HepG2 (cell line): ENCODE measurements at regions not wholly inside any gene's neighbourhood (a gene's known extent, or its start where the extent isn't known, plus 50 kb on each side); places are given as distances from the start of the nearest gene placed in this dataset.

Experiments used
- ATAC-seq: fragments of 200-7000 bp; cut with Tn5 transposase; 3 replicates; pipeline ENCODE4 v1.9.1; 2020; ENCODE audit warnings: mild to moderate bottlenecking, moderate library complexity
- BruUV-seq: library from RNA; stranded (reverse); fragments of 400-500 nt; replicated peaks from 2 replicates; lab custom pipeline; 2021; lab: Mats Ljungman, UMichigan
- CTCF ChIA-PET: fragments of 300-600 bp; formaldehyde crosslinking; extraction: SDS; loops from one replicate; lab custom pipeline; 2021; ENCODE audit warnings: low total read pairs, inconsistent platforms, low intra/inter-chr PET ratio; lab: Yijun Ruan, JAX
- POLR2A ChIA-PET: fragments of 350-600 bp; sonication (Branson Sonifier 250); formaldehyde crosslinking; loops from one replicate; lab custom pipeline; 2020; ENCODE audit warnings: antibody characterized with exemption, inconsistent platforms; lab: Yijun Ruan, JAX
- DNase-seq: peaks from one replicate; pipeline ENCODE4 v3.0.0-alpha.2; 2015; ENCODE audit warnings: low spot score
- FAIRE-seq: peaks from 3 replicates; lab custom pipeline; 2011; peaks lifted over from hg19 to GRCh38; lab: Jason Lieb, UNC
- H2AFZ ChIP-seq: one replicate; pipeline ENCODE4 v1.6.1; 2011; ENCODE audit warnings: low read length, inconsistent platforms
- H3K27ac ChIP-seq: fragments of 300-600 bp; 3 replicates; pipeline ENCODE4 v1.8.0; 2011; ENCODE audit warnings: mixed run types, mild to moderate bottlenecking, mixed read lengths, low read length, inconsistent platforms; ENCODE audit not compliant: insufficient read depth; ENCODE audit errors: extremely low read length
- H3K27me3 ChIP-seq, 2 experiments: fragments of 200-600 bp in 1 of 2; 2 replicates in 1 of 2; 3 replicates in 1 of 2; pipeline versions ENCODE4 v1.6.0 to v1.8.0; 2011; ENCODE audit warnings: low read length in 2 of 2, mild to moderate bottlenecking in 2 of 2, moderate library complexity in 2 of 2, inconsistent platforms in 1 of 2; ENCODE audit not compliant: insufficient read depth in 2 of 2, control insufficient read depth in 1 of 2
- H3K36me3 ChIP-seq, 2 experiments: fragments of 200-600 bp in 1 of 2; replicated peaks in 1 of 2; 2 replicates in 1 of 2; 3 replicates in 1 of 2; pipeline versions ENCODE4 v1.5.1 to v1.8.0; 2011; ENCODE audit warnings: low read length in 2 of 2, inconsistent platforms in 1 of 2; ENCODE audit not compliant: insufficient read depth in 2 of 2, control insufficient read depth in 1 of 2
- H3K4me1 ChIP-seq: 2 replicates; pipeline ENCODE4 v1.5.1; 2012; ENCODE audit warnings: low read length, inconsistent platforms; ENCODE audit not compliant: insufficient read depth
- H3K4me2 ChIP-seq: 2 replicates; pipeline ENCODE4 v1.6.0; 2011; ENCODE audit warnings: low read depth, low read length, inconsistent platforms
- H3K4me3 ChIP-seq, 3 experiments: fragments of 200-600 bp in 1 of 3; sonication (generic), shearing (Covaris generic) in 1 of 3; replicated peaks in 1 of 3; 2 replicates each; pipeline ENCODE4 v1.5.1; 2011 to 2016; ENCODE audit warnings: low read length in 3 of 3, inconsistent platforms in 2 of 3, low read depth in 2 of 3, mild to moderate bottlenecking in 2 of 3, control low read depth in 1 of 3, mixed read lengths in 1 of 3; ENCODE audit not compliant: insufficient read depth in 1 of 3
- H3K79me2 ChIP-seq: one replicate; pipeline ENCODE4 v1.6.1; 2011; ENCODE audit warnings: low read length, inconsistent platforms; ENCODE audit not compliant: insufficient read depth
- H3K9ac ChIP-seq: 2 replicates; pipeline ENCODE4 v1.6.0; 2011; ENCODE audit warnings: mild to moderate bottlenecking, low read depth, low read length, inconsistent platforms; ENCODE audit not compliant: insufficient read depth
- H3K9me3 ChIP-seq: 2 replicates; pipeline ENCODE4 v1.5.1; 2012; ENCODE audit warnings: mild to moderate bottlenecking, low read length
- H4K20me1 ChIP-seq: 2 replicates; pipeline ENCODE4 v1.6.0; 2011; ENCODE audit warnings: inconsistent platforms, mild to moderate bottlenecking, low read length, moderate library complexity; ENCODE audit not compliant: insufficient read depth
- CREB1 ChIP-seq, 2 experiments: fragments of 450-650 bp in 1 of 2; IDR thresholded peaks; 2 replicates each; pipeline ENCODE4 v1.6.1; 2016 to 2017; ENCODE audit warnings: control low read depth in 1 of 2, mild to moderate bottlenecking in 1 of 2, missing compliant biosample characterization in 1 of 2, missing genetic modification characterization in 1 of 2
- FLYWCH1 ChIP-seq: sonication (generic); formaldehyde crosslinking; IDR thresholded peaks from 2 replicates; pipeline ENCODE4 v1.8.1; 2023; ENCODE audit warnings: mild to moderate bottlenecking, missing genetic modification reagents
- HDAC1 ChIP-seq: sonication (generic); formaldehyde crosslinking; IDR thresholded peaks from 2 replicates; pipeline ENCODE4 v1.5.1; 2020; ENCODE audit warnings: mild to moderate bottlenecking, missing genetic modification reagents
- IKZF4 ChIP-seq: sonication (generic); formaldehyde crosslinking; IDR thresholded peaks from 2 replicates; pipeline ENCODE4 v1.5.1; 2020; ENCODE audit warnings: borderline replicate concordance, mild to moderate bottlenecking, low read depth, missing genetic modification reagents; ENCODE audit errors: not compliant biosample characterization
- REPIN1 ChIP-seq: sonication (generic); formaldehyde crosslinking; IDR thresholded peaks from 2 replicates; pipeline ENCODE4 v1.8.0; 2022; ENCODE audit warnings: missing genetic modification reagents, low read depth, mild to moderate bottlenecking, borderline replicate concordance
- SUZ12 ChIP-seq: fragments of 150-350 bp; IDR thresholded peaks from 2 replicates; pipeline ENCODE4 v1.6.1; 2014; ENCODE audit warnings: low read depth, low read length
- ZHX2 ChIP-seq, 2 experiments: sonication (generic) in 1 of 2; formaldehyde crosslinking in 1 of 2; IDR thresholded peaks; 2 replicates each; pipeline versions ENCODE4 v1.6.1 to v1.9.0; 2014 to 2022; ENCODE audit warnings: antibody characterized with exemption in 1 of 2, borderline replicate concordance in 1 of 2, inconsistent platforms in 1 of 2, low read depth in 1 of 2, missing genetic modification reagents in 1 of 2
- ZNF280B ChIP-seq: sonication (generic); formaldehyde crosslinking; IDR thresholded peaks from 2 replicates; pipeline ENCODE4 v1.5.0; 2020; ENCODE audit warnings: missing genetic modification reagents, mild to moderate bottlenecking, borderline replicate concordance
- WGBS: methylation state at CpG from one replicate; pipeline ENCODE4 v1.1.6; 2017; ENCODE audit warnings: low lambda C conversion rate; 5-methylcytosine and 5-hydroxymethylcytosine counted together
- in situ Hi-C: cut with HindIII; loops from 2 replicates; pipeline ENCODE4 v1.10.0; 2017; ENCODE audit warnings: low pct_unique_long_range_greater_than_20kb; ENCODE audit not compliant: extremely low pct_ligation_motif_present
- intact Hi-C: fragments of 100-400 bp; cut with micrococcal nuclease; formaldehyde crosslinking; loops from one replicate; pipeline ENCODE4 v1.10.0; 2022; ENCODE audit not compliant: unreplicated experiment

- BruUV-seq, result no TSS peak
- TF ChIP-seq REPIN1 (CRISPR knock-in tag), result no peak
- no peak for TF ChIP-seq FLYWCH1 (CRISPR knock-in tag)
- TF ChIP-seq HDAC1, result no peak
- TF ChIP-seq CREB1 (IDR thresholded peaks at IDR 0.05), result no peak
- no peak for TF ChIP-seq CREB1 (CRISPR knock-in tag; IDR thresholded peaks at IDR 0.05)
- TF ChIP-seq ZNF280B (CRISPR knock-in tag), result no peak
- no peak for TF ChIP-seq IKZF4 (CRISPR knock-in tag)
- TF ChIP-seq SUZ12, result no peak
- TF ChIP-seq ZHX2 (IDR thresholded peaks at IDR 0.05; ENCODE audit: low read depth), result no peak
- TF ChIP-seq ZHX2 (CRISPR knock-in tag; IDR thresholded peaks at IDR 0.05; ENCODE audit: borderline replicate concordance), result no peak
- DNase-seq, result no peak
- Histone ChIP-seq H3K4me3 (no peak overlapping the region), H3K4me1 (peaks cover 37% of the 10 kb centered on the region), H3K79me2 (no peaks in the 10 kb centered on the region), H3K9ac (no peak overlapping the region), H3K27me3 (no peaks in the 10 kb centered on the region), H4K20me1 (no peaks in the 10 kb centered on the region), H3K4me2 (no peak overlapping the region), H3K36me3 (no peaks in the 10 kb centered on the region), H3K9me3 (no peaks in the 10 kb centered on the region), H3K27ac (no peak overlapping the region), H2AFZ (no peak overlapping the region)
- in situ Hi-C loops, result no loop called here
- FAIRE-seq, result no peak
- 37% methylated on average over 3 of the region's 3 CpGs for WGBS
- POLR2A ChIA-PET, result no interaction called here
- intact Hi-C loops, result loop anchor here (5.0 kb wide), 1 partner anchor 149 kb away; no protein-coding TSS in a partner anchor
- no peak for ATAC-seq
- CTCF ChIA-PET, result no interaction called here
Measured at GRCh38 chr1:172978595-172978994, 72.1 kb downstream of the TNFSF18 start.
